Neural progenitor cell (in vitro differentiated cells): ENCODE measurements at regions not wholly inside any gene's neighbourhood (a gene's known extent, or its start where the extent isn't known, plus 50 kb on each side); places are given as distances from the start of the nearest gene placed in this dataset.
A peak's percentile ranks its signal among the peaks of the same experiment; 100 is the strongest.

ENCODE experiments used
- DNase-seq: peaks from one replicate; pipeline ENCODE4 v3.0.0-alpha.2; 2016; ENCODE audit warnings: low spot score
- H2AFZ ChIP-seq: fragments of 200-600 bp; sonication (generic); replicated peaks from 2 replicates; pipeline ENCODE4 v1.6.1; 2016; ENCODE audit warnings: antibody characterized with exemption
- H3F3A ChIP-seq: fragments of 200-600 bp; sonication (generic); 2 replicates; pipeline ENCODE4 v1.6.1; 2016; ENCODE audit warnings: antibody characterized with exemption, low read depth
- H3K27ac ChIP-seq: fragments of 200-600 bp; sonication (generic); 2 replicates; pipeline ENCODE4 v1.5.1; 2016; ENCODE audit warnings: mild to moderate bottlenecking
- H3K27me3 ChIP-seq: fragments of 200-600 bp; sonication (generic); 2 replicates; pipeline ENCODE4 v1.6.1; 2016; ENCODE audit warnings: mild to moderate bottlenecking, moderate library complexity
- H3K36me3 ChIP-seq: fragments of 200-600 bp; sonication (generic); 2 replicates; pipeline ENCODE4 v1.5.1; 2016
- H3K4me1 ChIP-seq: fragments of 200-600 bp; sonication (generic); 2 replicates; pipeline ENCODE4 v1.6.1; 2016; ENCODE audit warnings: mixed run types
- H3K4me2 ChIP-seq: fragments of 200-600 bp; sonication (generic); 2 replicates; pipeline ENCODE4 v1.6.1; 2016
- H3K4me3 ChIP-seq: fragments of 200-600 bp; sonication (generic); 2 replicates; pipeline ENCODE4 v1.5.1; 2016
- H3K79me2 ChIP-seq: fragments of 200-600 bp; sonication (generic); 2 replicates; pipeline ENCODE4 v1.6.1; 2016; ENCODE audit warnings: low read depth
- H3K9ac ChIP-seq: fragments of 200-600 bp; sonication (generic); 2 replicates; pipeline ENCODE4 v1.6.1; 2016
- H3K9me3 ChIP-seq: fragments of 200-600 bp; sonication (generic); 2 replicates; pipeline ENCODE4 v1.5.1; 2016; ENCODE audit warnings: low read depth
- H4K20me1 ChIP-seq: fragments of 200-600 bp; sonication (generic); 2 replicates; pipeline ENCODE4 v1.6.1; 2016; ENCODE audit warnings: low read depth
- H3K27ac Mint-ChIP-seq: 3 replicates; pipeline ENCODE4 v1.8.0; 2021; ENCODE audit warnings: mixed read lengths
- H3K27me3 Mint-ChIP-seq: 2 replicates; pipeline ENCODE4 v1.8.0; 2022; ENCODE audit warnings: low read depth, mild to moderate bottlenecking, inconsistent platforms, moderate library complexity, mixed read lengths; ENCODE audit not compliant: insufficient read depth
- H3K36me3 Mint-ChIP-seq: 3 replicates; pipeline ENCODE4 v1.8.0; 2021; ENCODE audit warnings: mixed read lengths
- H3K4me1 Mint-ChIP-seq: 3 replicates; pipeline ENCODE4 v1.8.0; 2021; ENCODE audit warnings: mixed read lengths
- H3K4me3 Mint-ChIP-seq: 3 replicates; pipeline ENCODE4 v1.8.0; 2021; ENCODE audit warnings: mild to moderate bottlenecking, moderate library complexity, mixed read lengths
- H3K9me3 Mint-ChIP-seq: 3 replicates; pipeline ENCODE4 v1.8.0; 2020; ENCODE audit warnings: mixed read lengths
- EZH2 ChIP-seq: fragments of 200-600 bp; sonication (generic); IDR thresholded peaks from 2 replicates; pipeline ENCODE4 v1.6.1; 2017; ENCODE audit warnings: antibody characterized with exemption, mild to moderate bottlenecking, moderate library complexity
- EZH2phosphoT487 ChIP-seq: fragments of 200-600 bp; sonication (generic); IDR thresholded peaks from 2 replicates; pipeline ENCODE4 v1.6.1; 2017; ENCODE audit warnings: antibody characterized with exemption
- TF ChIP-seq, protein P1 (sequence below): fragments of 200-600 bp; sonication (generic); IDR thresholded peaks from 2 replicates; pipeline ENCODE4 v1.5.1; 2017; ENCODE audit warnings: antibody characterized with exemption, mild to moderate bottlenecking

- H3K4me3 ChIP-seq = no peak overlapping the region
- no peaks in the 10 kb centered on the region for H3K36me3 ChIP-seq
- H3K27ac Mint-ChIP-seq = no peak overlapping the region
- H3K4me3 Mint-ChIP-seq = no peak overlapping the region
- no peaks in the 10 kb centered on the region for H3F3A ChIP-seq
- peaks cover 5% of the 10 kb centered on the region for H3K27me3 Mint-ChIP-seq
- no peak overlapping the region for H3K27ac ChIP-seq
- H4K20me1 ChIP-seq = no peaks in the 10 kb centered on the region
- no peaks in the 10 kb centered on the region for H3K9me3 ChIP-seq
- H3K27me3 ChIP-seq = no peaks in the 10 kb centered on the region
- H3K9ac ChIP-seq = no peak overlapping the region
- H3K4me2 ChIP-seq = no peak overlapping the region
- H3K36me3 Mint-ChIP-seq = peaks cover 47% of the 10 kb centered on the region
- TF ChIP-seq EZH2 = no peak
- TF ChIP-seq, protein P1, sequence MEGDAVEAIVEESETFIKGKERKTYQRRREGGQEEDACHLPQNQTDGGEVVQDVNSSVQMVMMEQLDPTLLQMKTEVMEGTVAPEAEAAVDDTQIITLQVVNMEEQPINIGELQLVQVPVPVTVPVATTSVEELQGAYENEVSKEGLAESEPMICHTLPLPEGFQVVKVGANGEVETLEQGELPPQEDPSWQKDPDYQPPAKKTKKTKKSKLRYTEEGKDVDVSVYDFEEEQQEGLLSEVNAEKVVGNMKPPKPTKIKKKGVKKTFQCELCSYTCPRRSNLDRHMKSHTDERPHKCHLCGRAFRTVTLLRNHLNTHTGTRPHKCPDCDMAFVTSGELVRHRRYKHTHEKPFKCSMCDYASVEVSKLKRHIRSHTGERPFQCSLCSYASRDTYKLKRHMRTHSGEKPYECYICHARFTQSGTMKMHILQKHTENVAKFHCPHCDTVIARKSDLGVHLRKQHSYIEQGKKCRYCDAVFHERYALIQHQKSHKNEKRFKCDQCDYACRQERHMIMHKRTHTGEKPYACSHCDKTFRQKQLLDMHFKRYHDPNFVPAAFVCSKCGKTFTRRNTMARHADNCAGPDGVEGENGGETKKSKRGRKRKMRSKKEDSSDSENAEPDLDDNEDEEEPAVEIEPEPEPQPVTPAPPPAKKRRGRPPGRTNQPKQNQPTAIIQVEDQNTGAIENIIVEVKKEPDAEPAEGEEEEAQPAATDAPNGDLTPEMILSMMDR = no peak
- no peak for TF ChIP-seq EZH2phosphoT487
- H3K9me3 Mint-ChIP-seq = no peaks in the 10 kb centered on the region
- no peaks in the 10 kb centered on the region for H3K4me1 Mint-ChIP-seq
- no peak for DNase-seq
- no peak overlapping the region for H2AFZ ChIP-seq
- H3K79me2 ChIP-seq = no peaks in the 10 kb centered on the region
- H3K4me1 ChIP-seq = peaks cover 4% of the 10 kb centered on the region
These were observed 73.8 kb upstream of the MTHFD1L start for GRCh38 chr6:150791717-150792116.

DNA sequence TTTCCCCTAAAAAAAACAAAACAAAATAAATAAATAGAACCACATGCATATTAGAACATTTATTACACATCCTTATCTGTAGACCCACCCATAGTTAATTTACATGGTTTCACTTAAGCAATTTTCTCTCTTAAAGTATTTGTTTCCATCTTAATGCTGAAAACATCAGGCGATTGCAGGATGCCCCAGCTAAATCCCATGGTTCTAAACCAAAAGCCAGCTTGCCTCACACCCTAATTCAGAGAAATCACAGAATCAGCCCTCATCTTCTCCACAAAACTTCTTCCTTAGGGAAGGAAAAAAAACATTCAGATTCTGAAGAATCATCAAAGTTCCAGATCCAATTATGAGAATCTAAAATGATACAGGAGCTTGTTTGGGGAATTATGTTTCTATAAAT is 67.6 kb upstream of the MTHFD1L start:
- no peaks in the 10 kb centered on the region for H3K9me3 Mint-ChIP-seq
- H3K4me2 ChIP-seq = no peak overlapping the region
- no peaks in the 10 kb centered on the region for H3K9me3 ChIP-seq
- H3K27me3 Mint-ChIP-seq = peaks cover 3% of the 10 kb centered on the region
- H3K4me1 ChIP-seq = no peaks in the 10 kb centered on the region
- no peak for DNase-seq
- H3K4me1 Mint-ChIP-seq = peaks cover 17% of the 10 kb centered on the region
- H3K9ac ChIP-seq = no peak overlapping the region
- H3K27me3 ChIP-seq = no peaks in the 10 kb centered on the region
- no peaks in the 10 kb centered on the region for H4K20me1 ChIP-seq
- no peak overlapping the region for H3K4me3 ChIP-seq
- no peaks in the 10 kb centered on the region for H3F3A ChIP-seq
- H3K27ac ChIP-seq = no peak overlapping the region
- TF ChIP-seq EZH2 (no peak), EZH2phosphoT487 (no peak)
- TF ChIP-seq, protein P1 = no peak
- H3K36me3 ChIP-seq = no peaks in the 10 kb centered on the region
- no peaks in the 10 kb centered on the region for H3K79me2 ChIP-seq
- H3K27ac Mint-ChIP-seq = no peak overlapping the region
- H3K4me3 Mint-ChIP-seq = no peak overlapping the region
- H3K36me3 Mint-ChIP-seq = peaks cover 46% of the 10 kb centered on the region
- no peak overlapping the region for H2AFZ ChIP-seq

GRCh38 chr6:150799276-150799805 is 66.2 kb upstream of the MTHFD1L start:
- Histone ChIP-seq H2AFZ (no peak overlapping the region), H3K4me2 (no peak overlapping the region), H3K9me3 (no peaks in the 10 kb centered on the region), H4K20me1 (no peaks in the 10 kb centered on the region), H3K4me3 (no peak overlapping the region), H3K27ac (no peak overlapping the region), H3K79me2 (no peaks in the 10 kb centered on the region), H3F3A (no peaks in the 10 kb centered on the region), H3K27me3 (no peaks in the 10 kb centered on the region), H3K36me3 (no peaks in the 10 kb centered on the region), H3K4me1 (no peaks in the 10 kb centered on the region), H3K9ac (no peak overlapping the region)
- Mint-ChIP-seq H3K4me3 (no peak overlapping the region), H3K36me3 (peaks cover 54% of the 10 kb centered on the region), H3K27ac (peak overlapping the region; percentile 78), H3K27me3 (peaks cover 3% of the 10 kb centered on the region), H3K4me1 (peaks cover 17% of the 10 kb centered on the region), H3K9me3 (no peaks in the 10 kb centered on the region)
- DNase-seq = no peak
- TF ChIP-seq, protein P1 = no peak
- TF ChIP-seq EZH2 (no peak), EZH2phosphoT487 (no peak)
